NT2/D1 (cell line): ENCODE measurements at regions not wholly inside any gene's neighbourhood (a gene's known extent, or its start where the extent isn't known, plus 50 kb on each side); places are given as distances from the start of the nearest gene placed in this dataset.
"Not testable (repeated sequence)": the region's sequence is repeated elsewhere in the genome, so short reads cannot be mapped to it uniquely, and the experiment has no call there.

Experiments used
- DNase-seq: peaks from one replicate; pipeline ENCODE4 v3.0.0-alpha.2; 2011; ENCODE audit warnings: low read depth, low spot score
- H3K27me3 ChIP-seq: 2 replicates; pipeline ENCODE4 v1.6.0; 2011; ENCODE audit warnings: mild to moderate bottlenecking; ENCODE audit not compliant: insufficient read length, insufficient read depth
- H3K36me3 ChIP-seq: 2 replicates; pipeline ENCODE4 v1.6.1; 2011; ENCODE audit warnings: mild to moderate bottlenecking, low read length, mixed read lengths; ENCODE audit not compliant: insufficient read depth, insufficient read length
- H3K4me1 ChIP-seq: 2 replicates; pipeline ENCODE4 v1.5.1; 2011; ENCODE audit not compliant: insufficient read depth, insufficient read length
- H3K4me3 ChIP-seq: 2 replicates; pipeline ENCODE4 v1.5.1; 2011; ENCODE audit warnings: low read depth; ENCODE audit not compliant: insufficient read length
- H3K9ac ChIP-seq: 2 replicates; pipeline ENCODE4 v1.6.0; 2011; ENCODE audit warnings: low read depth; ENCODE audit not compliant: insufficient read length
- H3K9me3 ChIP-seq: 2 replicates; pipeline ENCODE4 v1.5.1; 2011; ENCODE audit warnings: mild to moderate bottlenecking, low read length; ENCODE audit not compliant: insufficient read depth
- SUZ12 ChIP-seq: IDR thresholded peaks from 2 replicates; pipeline ENCODE4 v1.6.1; 2011; ENCODE audit not compliant: insufficient read length, insufficient read depth; ENCODE audit errors: extremely low read depth
- YY1 ChIP-seq: IDR thresholded peaks from 2 replicates; pipeline ENCODE4 v1.6.1; 2011; ENCODE audit not compliant: insufficient read length, insufficient read depth
- ZNF274 ChIP-seq: IDR thresholded peaks from 2 replicates; pipeline ENCODE4 v1.6.1; 2011; ENCODE audit warnings: mild to moderate bottlenecking, low read depth, low read length

GRCh38 chr10:70982443-70982842, 94.1 kb upstream of the PCBD1 start:
- H3K36me3 ChIP-seq = no peaks in the 10 kb centered on the region
- no peaks in the 10 kb centered on the region for H3K27me3 ChIP-seq
- DNase-seq = no peak
- no peak overlapping the region for H3K4me3 ChIP-seq
- no peaks in the 10 kb centered on the region for H3K9me3 ChIP-seq
- H3K4me1 ChIP-seq = peaks cover 8% of the 10 kb centered on the region
- TF ChIP-seq YY1 = no peak
- TF ChIP-seq ZNF274 = no peak
- TF ChIP-seq SUZ12 = no peak
- no peak overlapping the region for H3K9ac ChIP-seq

GRCh38 chr10:70984986-70985722, 96.8 kb upstream of the PCBD1 start:
- H3K27me3 ChIP-seq = no peaks in the 10 kb centered on the region
- H3K4me3 ChIP-seq = no peak overlapping the region
- no peak overlapping the region for H3K9ac ChIP-seq
- H3K4me1 ChIP-seq = peaks cover 10% of the 10 kb centered on the region
- no peaks in the 10 kb centered on the region for H3K9me3 ChIP-seq
- TF ChIP-seq ZNF274 (no peak), YY1 (no peak), SUZ12 (no peak)
- no peaks in the 10 kb centered on the region for H3K36me3 ChIP-seq
- DNase-seq = no peak

GRCh38 chr10:70985824-70986622, 97.7 kb upstream of the PCBD1 start:
- no peaks in the 10 kb centered on the region for H3K36me3 ChIP-seq
- no peaks in the 10 kb centered on the region for H3K9me3 ChIP-seq
- H3K4me3 ChIP-seq = no peak overlapping the region
- no peak overlapping the region for H3K9ac ChIP-seq
- no peak for TF ChIP-seq SUZ12
- TF ChIP-seq ZNF274 = no peak
- TF ChIP-seq YY1 = no peak
- DNase-seq = no peak
- no peaks in the 10 kb centered on the region for H3K27me3 ChIP-seq
- peaks cover 12% of the 10 kb centered on the region for H3K4me1 ChIP-seq

DNA sequence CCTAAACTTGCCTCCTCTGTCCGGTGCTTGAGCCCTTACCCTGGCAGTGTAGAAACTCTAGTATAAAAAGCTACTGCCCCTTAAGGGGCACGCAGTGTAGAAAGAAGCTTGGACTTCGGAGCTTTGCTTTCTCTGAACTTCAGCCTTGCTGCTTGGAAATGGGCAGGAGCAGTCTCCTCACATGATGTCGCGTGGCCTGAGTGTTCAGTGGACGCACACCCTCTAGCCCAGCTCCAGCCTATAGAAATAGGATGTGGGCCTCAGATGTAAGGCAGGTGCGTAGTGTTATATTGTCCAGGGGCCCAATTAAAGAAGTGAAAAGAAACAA, 98.2 kb upstream of the PCBD1 start:
- no peaks in the 10 kb centered on the region for H3K27me3 ChIP-seq

GRCh38 chr10:70987396-70988130, 99.2 kb upstream of the PCBD1 start:
- Histone ChIP-seq H3K9me3 (no peaks in the 10 kb centered on the region), H3K9ac (no peak overlapping the region), H3K36me3 (no peaks in the 10 kb centered on the region), H3K4me3 (no peak overlapping the region), H3K27me3 (no peaks in the 10 kb centered on the region), H3K4me1 (peaks cover 8% of the 10 kb centered on the region)
- TF ChIP-seq ZNF274 (no peak), SUZ12 (no peak), YY1 (no peak)
- no peak for DNase-seq

More for the DNA sequence above, 98.2 kb upstream of the PCBD1 start:
- Histone ChIP-seq H3K36me3 (no peaks in the 10 kb centered on the region), H3K9me3 (no peaks in the 10 kb centered on the region), H3K9ac (no peak overlapping the region), H3K4me3 (no peak overlapping the region), H3K4me1 (peaks cover 9% of the 10 kb centered on the region)
- no peak for DNase-seq
- TF ChIP-seq ZNF274 (no peak), SUZ12 (no peak), YY1 (no peak)

DNA sequence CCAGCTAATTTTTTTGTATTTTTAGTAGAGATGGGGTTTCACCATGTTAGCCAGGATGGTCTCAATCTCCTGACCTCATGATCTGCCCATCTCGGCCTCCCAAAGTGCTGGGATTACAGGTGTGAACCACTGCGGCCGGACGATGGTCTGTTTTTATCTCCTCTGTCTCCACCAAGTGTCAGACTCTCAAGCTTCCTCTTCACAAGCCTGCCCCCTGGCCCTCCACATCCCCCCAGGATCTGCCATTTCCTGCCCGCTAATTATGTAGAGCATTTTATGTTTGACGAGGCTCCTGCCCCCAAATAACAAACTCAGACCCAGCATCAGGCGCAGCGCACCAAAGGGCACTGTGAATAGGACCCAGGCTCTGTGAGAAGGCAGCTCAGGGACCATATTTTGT, 101.8 kb upstream of the PCBD1 start:
- H3K4me3 ChIP-seq, DNase-seq, H3K4me1 ChIP-seq, H3K9ac ChIP-seq, H3K9me3 ChIP-seq, H3K27me3 ChIP-seq, H3K36me3 ChIP-seq: not testable (repeated sequence)

DNA sequence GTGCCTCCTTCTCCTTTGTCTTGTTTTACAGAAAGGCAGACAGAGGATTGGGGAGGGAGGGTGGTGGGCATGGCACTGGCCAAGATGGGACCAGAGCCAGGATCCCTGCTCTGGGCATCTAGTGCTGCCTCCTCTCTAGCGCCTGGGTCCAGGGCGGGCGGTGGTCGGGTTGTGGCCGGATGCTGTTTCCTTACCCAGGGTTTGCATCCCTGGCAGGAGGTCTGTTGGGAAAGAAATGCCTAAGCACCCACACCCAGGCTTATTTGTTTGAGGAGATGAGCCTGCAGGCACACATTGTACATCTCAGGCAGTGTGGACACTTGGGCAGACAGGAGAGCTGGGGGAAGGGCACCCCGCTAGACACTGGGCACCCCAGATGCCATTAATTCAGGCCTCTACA, 102.3 kb upstream of the PCBD1 start:
- Histone ChIP-seq H3K4me3 (no peak overlapping the region), H3K36me3 (no peaks in the 10 kb centered on the region)

More for the DNA sequence above, 102.3 kb upstream of the PCBD1 start:
- no peak for DNase-seq
- H3K27me3 ChIP-seq = no peaks in the 10 kb centered on the region
- peaks cover 7% of the 10 kb centered on the region for H3K4me1 ChIP-seq
- no peak for TF ChIP-seq SUZ12
- no peak for TF ChIP-seq YY1
- TF ChIP-seq ZNF274 = no peak
- H3K9ac ChIP-seq = no peak overlapping the region
- H3K9me3 ChIP-seq = no peaks in the 10 kb centered on the region
